ENCODE measurements at regions not wholly inside any gene's neighbourhood (a gene's known extent, or its start where the extent isn't known, plus 50 kb on each side); places are given as distances from the start of the nearest gene placed in this dataset.

DNA sequence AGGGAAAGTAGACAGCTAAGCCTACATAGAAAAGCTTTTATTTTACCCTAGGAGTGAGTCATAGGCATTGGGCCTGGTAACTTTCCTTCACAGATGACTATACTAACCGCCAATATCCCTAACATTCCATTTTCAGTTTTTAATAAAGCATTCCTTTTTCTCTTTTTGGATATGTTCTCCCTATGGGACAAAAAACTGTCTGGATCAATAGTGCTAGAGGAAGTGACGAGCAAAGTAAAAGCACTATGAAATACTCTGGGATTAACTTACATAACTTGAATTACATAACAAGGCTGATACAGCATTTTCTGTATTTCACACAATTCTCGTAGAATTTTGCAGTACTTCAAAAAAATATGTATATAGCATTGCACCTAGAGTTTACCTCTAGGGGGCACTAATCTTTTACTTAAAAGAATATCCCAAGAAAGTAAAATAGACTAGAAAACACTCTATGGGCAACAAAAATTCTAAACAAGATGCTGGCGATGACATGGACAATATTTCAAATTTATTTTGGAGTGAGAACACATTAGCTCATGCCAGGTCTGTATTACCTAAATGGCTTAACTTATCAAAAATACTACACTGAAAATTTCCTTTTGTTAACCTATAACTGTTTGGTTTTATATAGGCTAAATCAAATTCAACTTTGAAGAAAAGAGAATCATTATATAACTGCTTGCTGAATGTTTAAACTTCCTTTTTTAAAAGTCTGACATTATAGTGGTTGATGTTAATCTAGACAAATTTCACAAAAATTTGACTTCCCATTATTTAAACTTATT lies 66.3 kb upstream of the DST start:
- peak; percentile 29 for DNase-seq

DNA sequence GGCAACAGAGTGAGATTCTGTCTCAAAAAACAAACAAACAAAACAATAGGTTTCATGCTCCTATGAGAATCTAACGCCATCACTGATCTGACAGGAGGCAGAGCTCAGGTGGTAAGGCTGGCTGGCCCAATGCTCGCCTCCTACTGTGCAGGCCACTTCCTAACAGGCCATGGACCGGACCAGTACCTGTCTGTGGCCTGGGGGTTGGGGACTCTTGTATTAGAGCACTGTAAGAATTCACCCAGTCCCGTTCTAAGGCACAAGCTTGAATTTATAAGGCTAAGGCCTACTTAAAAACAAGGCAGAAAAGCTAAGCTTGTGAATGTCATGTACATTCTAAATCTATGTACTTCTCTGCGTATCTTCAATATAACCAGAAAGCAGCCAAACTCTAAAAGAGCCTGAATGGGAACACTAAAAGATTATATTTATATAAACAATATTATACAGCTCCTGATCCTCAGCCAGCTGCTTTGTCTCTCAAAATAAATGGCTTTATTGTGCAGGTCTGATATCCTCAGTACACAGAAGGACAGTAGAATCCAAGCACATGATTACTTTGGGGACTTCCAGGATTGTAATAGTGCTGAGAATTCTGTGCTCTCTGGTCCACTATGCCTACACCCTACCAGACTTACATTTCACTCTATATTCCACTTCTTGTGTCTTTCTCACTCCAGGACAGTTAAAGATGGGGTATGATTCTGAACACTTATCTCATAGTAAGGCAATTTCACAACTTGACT lies 64.5 kb upstream of the DST start:
- DNase-seq: no peak

DNA sequence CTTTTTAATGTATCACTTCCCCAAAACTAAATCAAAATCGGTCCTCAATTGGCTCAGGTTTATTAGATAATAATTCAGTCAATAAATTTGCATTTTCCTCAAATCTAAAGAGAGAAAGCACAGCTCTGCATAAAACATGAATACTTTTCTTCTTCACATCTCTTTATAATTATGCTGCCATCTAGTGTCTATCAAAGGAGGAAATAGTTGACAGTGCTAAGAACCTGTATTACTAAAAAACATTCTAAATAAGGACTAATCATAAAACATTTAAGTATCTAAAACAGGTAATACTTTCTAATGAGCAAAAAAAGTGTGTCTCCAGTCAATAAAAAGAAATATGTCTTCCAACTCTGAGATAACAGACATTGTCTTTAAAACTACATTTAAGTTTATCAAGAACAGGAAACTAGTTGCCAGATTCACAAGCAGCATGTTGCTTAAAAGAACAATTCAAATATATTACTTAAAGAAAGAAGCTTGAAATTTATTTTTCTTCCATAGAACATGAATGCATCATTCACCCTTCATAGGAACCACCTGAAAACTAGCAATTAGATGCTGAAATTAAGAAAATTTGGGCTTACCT lies 56.5 kb upstream of the DST start:
- DNase-seq: peak; percentile 7

DNA sequence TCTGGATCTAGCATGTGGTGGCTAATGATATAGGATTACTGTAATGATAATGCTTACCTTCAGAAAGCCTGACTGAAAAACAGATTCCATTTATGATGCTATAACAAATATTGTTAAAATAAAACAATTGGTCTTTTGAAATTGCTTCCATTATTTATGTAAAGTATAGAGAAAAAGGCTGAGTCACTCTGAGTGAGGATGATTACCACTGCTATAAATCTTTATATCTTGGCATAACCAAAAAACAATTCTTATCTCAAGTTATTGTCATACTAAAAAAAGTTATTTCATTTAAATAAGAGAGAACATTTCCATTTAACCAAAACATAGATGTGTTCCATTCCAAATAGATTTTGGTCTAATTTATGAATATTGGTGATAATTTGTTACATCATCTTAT lies 53.0 kb upstream of the DST start:
- DNase-seq: no peak

DNA sequence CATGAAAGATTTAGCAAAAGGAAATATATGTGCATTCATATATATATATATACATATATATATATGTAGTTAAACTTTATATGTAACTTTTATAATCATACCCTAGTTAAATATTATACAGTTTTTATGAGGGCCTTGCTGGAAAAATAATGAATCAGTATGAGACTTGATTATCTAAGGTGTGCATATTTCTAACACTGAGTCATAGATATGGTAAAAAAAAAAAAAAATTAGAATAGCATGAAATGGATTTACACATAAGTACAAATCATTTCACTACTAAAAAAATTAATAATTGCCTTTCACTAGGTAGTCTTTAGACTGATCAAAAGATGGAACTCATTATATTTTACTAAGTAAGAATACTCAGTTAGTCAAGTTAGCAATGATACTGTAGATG lies 51.3 kb upstream of the DST start:
- no peak for DNase-seq

DNA sequence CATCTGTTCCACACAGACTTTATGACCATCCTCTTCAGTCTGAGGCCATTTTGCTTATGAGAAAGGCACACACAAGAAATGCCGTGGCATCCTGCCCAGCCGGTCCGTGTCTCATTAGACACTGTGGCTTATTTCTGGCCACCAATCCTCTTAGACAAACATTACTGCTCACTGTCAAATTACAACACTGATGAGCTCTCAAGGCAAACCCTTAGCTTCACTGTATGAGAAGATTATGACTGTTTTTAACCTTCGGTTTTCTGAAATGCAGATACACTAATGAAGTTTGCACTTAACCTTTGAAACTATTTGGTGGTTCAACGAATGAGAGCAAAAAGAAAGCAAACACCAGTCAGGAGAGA lies 50.5 kb upstream of the DST start:
- peak; percentile 63 for DNase-seq

DNA sequence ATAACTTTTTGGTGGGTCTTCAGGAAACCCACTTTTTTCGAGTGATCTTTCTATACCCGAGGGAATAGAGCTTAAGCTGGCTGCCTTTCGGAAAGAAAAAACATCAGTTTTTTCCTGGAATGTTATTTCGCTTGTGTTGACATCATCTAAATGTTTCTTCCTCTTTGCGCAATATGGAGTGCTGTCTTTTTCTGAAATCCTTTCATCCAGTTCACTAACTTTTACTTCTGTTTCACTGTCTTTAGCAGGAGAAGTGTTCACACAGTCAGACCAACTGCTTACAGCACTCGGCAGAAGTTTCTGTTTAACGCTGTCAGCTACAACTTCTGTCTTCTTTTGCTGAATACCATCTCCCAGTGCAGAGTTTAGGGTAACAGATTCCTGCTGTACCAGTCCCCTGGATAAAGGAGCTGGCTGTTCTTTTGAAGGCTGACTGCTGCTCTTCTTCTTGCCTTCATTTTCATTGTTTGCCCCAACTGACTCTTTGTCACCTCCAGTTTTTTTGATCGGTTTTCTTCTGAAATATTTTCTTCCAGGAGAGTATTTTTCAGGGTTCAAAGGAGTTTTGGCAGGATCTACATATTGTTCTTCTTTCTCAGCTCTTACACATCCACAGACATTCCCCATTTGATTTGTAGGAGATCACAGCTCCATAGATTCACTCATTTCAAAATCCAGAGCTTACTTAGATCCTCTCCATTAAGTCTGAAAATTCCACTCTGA lies 50.0 kb upstream of the DST start:
- DNase-seq: no peak
